ENCODE measurements at regions not wholly inside any gene's neighbourhood (a gene's known extent, or its start where the extent isn't known, plus 50 kb on each side); places are given as distances from the start of the nearest gene placed in this dataset.

- no peak for TF ChIP-seq JUN (CRISPR knock-in tag; IDR thresholded peaks at IDR 0.05)
- TF ChIP-seq ZNF274 (CRISPR knock-in tag; IDR thresholded peaks at IDR 0.05) = no peak
- TF ChIP-seq SAFB2 (CRISPR knock-in tag; IDR thresholded peaks at IDR 0.05; ENCODE audit: borderline replicate concordance, low read depth) = no peak
- TF ChIP-seq ZNF143 (CRISPR knock-in tag; IDR thresholded peaks at IDR 0.05) = no peak
- no peak for TF ChIP-seq RAD51 (IDR thresholded peaks at IDR 0.05; ENCODE audit: borderline replicate concordance)
- no peak for TF ChIP-seq CTCF (CRISPR knock-in tag; IDR thresholded peaks at IDR 0.05)
- TF ChIP-seq RNF219 (CRISPR knock-in tag; IDR thresholded peaks at IDR 0.05) = no peak
- TF ChIP-seq MLX (CRISPR knock-in tag; IDR thresholded peaks at IDR 0.05) = no peak
- no peak for TF ChIP-seq HCFC1 (IDR thresholded peaks at IDR 0.05; ENCODE audit: low read depth, low read length)
- no peak for TF ChIP-seq CBX2 (IDR thresholded peaks at IDR 0.05; ENCODE audit: low read depth, low read length)
- TF ChIP-seq CBX2 (CRISPR knock-in tag; IDR thresholded peaks at IDR 0.05; ENCODE audit: low read depth) = no peak
- no peak for TF ChIP-seq FOXK2 (IDR thresholded peaks at IDR 0.05)
- no peak for TF ChIP-seq ZNF12 (CRISPR knock-in tag; IDR thresholded peaks at IDR 0.05)
- TF ChIP-seq ZFP1 (CRISPR knock-in tag; IDR thresholded peaks at IDR 0.05) = no peak
- no peak for TF ChIP-seq TGIF2 (CRISPR knock-in tag; IDR thresholded peaks at IDR 0.05)
Measured at GRCh38 chr2:71787108-71787415, 333.7 kb downstream of the DYSF start.

Measured in HepG2 (cell line).